AG10803 (cell line): ENCODE measurements at regions not wholly inside any gene's neighbourhood (a gene's known extent, or its start where the extent isn't known, plus 50 kb on each side); places are given as distances from the start of the nearest gene placed in this dataset.
"Not testable (repeated sequence)": the region's sequence is repeated elsewhere in the genome, so short reads cannot be mapped to it uniquely, and the experiment has no call there.

Experiments used
- DNase-seq: peaks from one replicate; pipeline ENCODE4 v3.0.0; 2010; ENCODE audit warnings: low read depth
- H3K4me3 ChIP-seq: 2 replicates; pipeline ENCODE4 v1.5.1; 2011; ENCODE audit warnings: mild to moderate bottlenecking, low read length, control low read depth
- CTCF ChIP-seq: conservative IDR thresholded peaks from 2 replicates; pipeline ENCODE4 v1.5.1; 2011; ENCODE audit warnings: mild to moderate bottlenecking, low read length, control low read depth, inconsistent platforms

- no peak overlapping the region for H3K4me3 ChIP-seq
- no peak for TF ChIP-seq CTCF
- no peak for DNase-seq
Observed at GRCh38 chr2:225757248-225757647, 357.7 kb downstream of the NYAP2 start.

GRCh38 chr2:225756198-225756597 is 356.7 kb downstream of the NYAP2 start:
- DNase-seq: peak; percentile 14
- no peak for TF ChIP-seq CTCF

GRCh38 chr2:225748609-225749008 is 349.1 kb downstream of the NYAP2 start:
- no peak for TF ChIP-seq CTCF
- no peak overlapping the region for H3K4me3 ChIP-seq
- no peak for DNase-seq

More at GRCh38 chr2:225756198-225756597, 356.7 kb downstream of the NYAP2 start:
- no peak overlapping the region for H3K4me3 ChIP-seq

- H3K4me3 ChIP-seq, DNase-seq: not testable (repeated sequence)
Observed at GRCh38 chr2:225743996-225744395, 344.5 kb downstream of the NYAP2 start.

GRCh38 chr2:225742487-225742886 is 343.0 kb downstream of the NYAP2 start:
- no peak for DNase-seq
- TF ChIP-seq CTCF: no peak
- H3K4me3 ChIP-seq: no peak overlapping the region

GRCh38 chr2:225740086-225740485 is 340.6 kb downstream of the NYAP2 start:
- no peak for TF ChIP-seq CTCF
- DNase-seq: peak; percentile 80
- H3K4me3 ChIP-seq: no peak overlapping the region

GRCh38 chr2:225739328-225739727 is 339.8 kb downstream of the NYAP2 start:
- DNase-seq: no peak
- no peak for TF ChIP-seq CTCF
- no peak overlapping the region for H3K4me3 ChIP-seq

- TF ChIP-seq CTCF: no peak
- no peak overlapping the region for H3K4me3 ChIP-seq
- no peak for DNase-seq
Observed at GRCh38 chr2:225738735-225739134, 339.2 kb downstream of the NYAP2 start.
